ENCODE measurements at regions not wholly inside any gene's neighbourhood (a gene's known extent, or its start where the extent isn't known, plus 50 kb on each side); places are given as distances from the start of the nearest gene placed in this dataset.
A peak's percentile ranks its signal among the peaks of the same experiment; 100 is the strongest.

DNA sequence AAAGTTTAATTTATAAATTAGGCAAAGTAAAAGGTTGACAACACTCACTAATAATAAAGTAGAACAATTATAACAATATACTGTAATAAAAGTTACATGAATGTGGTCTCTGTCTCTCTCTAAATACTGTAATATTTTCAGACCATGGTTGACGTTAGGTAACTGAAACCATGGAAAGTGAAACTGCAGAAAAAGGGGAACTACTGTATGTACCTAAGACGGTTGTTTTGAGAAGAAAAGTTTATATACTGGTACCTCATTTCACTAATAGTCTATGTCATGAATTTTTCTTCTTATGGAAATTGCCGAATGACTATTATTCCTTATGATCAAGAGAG, 166.7 kb upstream of the ZNF521 start:
- Histone ChIP-seq H3K4me3 (ENCODE audit: low read length) (no peak overlapping the region), H3K27ac (ENCODE audit: low read length) (no peak overlapping the region), H3K9me3 (replicated peaks; ENCODE audit: control insufficient read depth, low read depth, low read length) (no peaks in the 10 kb centered on the region), H3K27me3 (ENCODE audit: control insufficient read depth, insufficient read depth, low read length) (no peaks in the 10 kb centered on the region), H3K4me1 (ENCODE audit: control insufficient read depth, insufficient read depth, low read length) (peaks cover 6% of the 10 kb centered on the region), H3K36me3 (ENCODE audit: control insufficient read depth, insufficient read depth, low read length) (no peaks in the 10 kb centered on the region)
- DNase-seq: no peak
- no CpG with 5 or more reads among the region's 3 CpGs for WGBS (ENCODE audit: insufficient coverage)

DNA sequence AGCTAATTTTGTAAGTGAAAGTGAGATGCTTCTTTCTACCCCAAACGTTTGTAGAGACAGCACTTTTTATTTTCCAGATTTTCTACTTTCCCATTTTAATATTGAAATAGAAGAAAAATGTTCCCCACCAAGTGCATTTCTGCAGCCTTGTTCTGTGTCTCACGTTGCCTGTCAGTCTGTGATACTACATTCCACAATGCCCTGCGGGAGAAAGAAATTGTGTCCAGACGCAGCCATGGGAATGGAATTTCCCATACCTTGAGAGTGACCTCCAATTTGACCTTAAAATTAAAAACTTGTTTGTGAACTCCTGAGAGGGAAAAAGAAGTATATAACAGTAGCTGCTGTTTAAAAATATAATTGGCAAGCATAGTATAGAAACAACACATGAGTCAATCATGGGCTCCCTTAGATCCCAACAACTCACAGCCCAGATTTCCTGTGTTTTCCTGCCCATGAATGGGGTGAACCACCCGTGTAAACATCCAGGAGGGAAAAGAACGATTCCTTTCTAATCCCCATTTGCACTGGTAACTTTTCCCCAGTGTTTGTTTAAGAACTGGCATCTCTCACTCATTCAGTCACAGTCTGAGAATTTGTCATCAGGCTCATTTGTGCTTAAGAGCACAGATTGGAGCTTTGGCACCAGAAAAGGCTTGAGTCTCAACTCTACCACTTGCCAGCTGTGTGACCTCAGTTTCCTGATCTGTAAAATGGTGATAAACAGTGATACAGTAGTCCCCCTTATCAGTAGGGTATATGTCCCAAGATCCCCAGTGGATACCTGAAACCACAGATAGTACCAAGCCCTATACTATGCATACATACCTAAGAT, 166.1 kb upstream of the ZNF521 start:
- Histone ChIP-seq H3K9me3 (replicated peaks; ENCODE audit: control insufficient read depth, low read depth, low read length) (no peaks in the 10 kb centered on the region), H3K4me3 (ENCODE audit: low read length) (no peak overlapping the region), H3K4me1 (ENCODE audit: control insufficient read depth, insufficient read depth, low read length) (peaks cover 6% of the 10 kb centered on the region), H3K36me3 (ENCODE audit: control insufficient read depth, insufficient read depth, low read length) (no peaks in the 10 kb centered on the region), H3K27me3 (ENCODE audit: control insufficient read depth, insufficient read depth, low read length) (no peaks in the 10 kb centered on the region), H3K27ac (ENCODE audit: low read length) (no peak overlapping the region)
- DNase-seq: peak; percentile 6
- 0% methylated on average over 2 of the region's 6 CpGs for WGBS (ENCODE audit: insufficient coverage)

DNA sequence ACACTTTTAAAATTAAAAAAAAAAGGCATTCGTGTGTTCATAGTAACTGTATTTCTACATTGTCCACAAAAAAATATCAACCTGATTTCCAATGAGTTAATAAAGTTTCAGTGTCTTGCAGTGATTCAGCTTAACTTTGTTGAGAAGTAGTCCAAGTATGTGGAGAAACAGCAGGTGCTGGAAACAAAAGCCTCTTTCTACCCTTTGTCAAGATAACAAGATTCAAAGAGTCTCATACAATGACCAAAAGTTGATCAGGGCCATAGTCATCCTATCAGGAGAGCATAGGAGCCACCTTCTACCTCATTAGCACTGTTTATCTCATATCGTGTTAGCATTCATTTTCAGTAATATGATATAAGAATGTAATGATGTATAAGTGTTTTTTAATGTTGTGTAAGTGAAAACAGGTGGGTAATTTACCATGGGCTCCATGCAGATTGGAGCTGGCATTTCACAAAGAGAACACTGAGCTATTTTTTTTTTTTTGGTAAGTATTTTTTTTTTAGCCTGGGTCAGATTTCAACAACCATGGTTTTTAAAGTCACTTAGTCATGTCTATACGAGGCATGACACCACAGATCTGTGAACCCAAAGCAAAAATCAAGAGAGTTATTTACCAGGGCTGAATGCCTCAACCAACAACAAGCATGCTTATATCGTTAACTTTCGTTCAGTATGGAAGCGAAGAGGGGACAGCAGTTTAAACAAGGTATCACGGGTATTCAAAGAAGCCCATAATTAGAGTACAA, 165.0 kb upstream of the ZNF521 start:
- Histone ChIP-seq H3K36me3 (ENCODE audit: control insufficient read depth, insufficient read depth, low read length) (no peaks in the 10 kb centered on the region), H3K4me1 (ENCODE audit: control insufficient read depth, insufficient read depth, low read length) (peaks cover 6% of the 10 kb centered on the region), H3K27me3 (ENCODE audit: control insufficient read depth, insufficient read depth, low read length) (no peaks in the 10 kb centered on the region), H3K4me3 (ENCODE audit: low read length) (no peak overlapping the region), H3K27ac (ENCODE audit: low read length) (no peak overlapping the region), H3K9me3 (replicated peaks; ENCODE audit: control insufficient read depth, low read depth, low read length) (no peaks in the 10 kb centered on the region)
- WGBS (ENCODE audit: insufficient coverage): 64% methylated on average over 2 of the region's 7 CpGs
- peak; percentile 18 for DNase-seq

DNA sequence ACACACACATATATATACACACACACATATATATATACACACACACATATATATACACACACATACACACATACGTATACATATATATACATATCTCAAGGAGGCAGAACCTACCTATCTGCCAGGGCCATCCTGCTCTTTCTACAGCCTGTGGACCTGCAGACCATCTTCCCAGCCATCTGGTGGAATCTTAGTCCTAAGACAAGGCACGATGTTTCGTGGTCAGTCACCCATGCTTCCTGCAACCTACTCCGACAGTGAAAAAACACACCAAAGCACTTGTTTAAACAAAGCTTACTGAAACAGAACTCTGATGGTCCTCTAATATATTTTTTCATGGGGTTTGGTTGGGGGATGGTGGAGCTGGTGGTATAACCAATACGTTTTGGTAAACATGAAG, 164.2 kb upstream of the ZNF521 start:
- Histone ChIP-seq H3K4me3 (ENCODE audit: low read length) (no peak overlapping the region), H3K9me3 (replicated peaks; ENCODE audit: control insufficient read depth, low read depth, low read length) (no peaks in the 10 kb centered on the region), H3K36me3 (ENCODE audit: control insufficient read depth, insufficient read depth, low read length) (no peaks in the 10 kb centered on the region), H3K27me3 (ENCODE audit: control insufficient read depth, insufficient read depth, low read length) (no peaks in the 10 kb centered on the region), H3K27ac (ENCODE audit: low read length) (no peak overlapping the region), H3K4me1 (ENCODE audit: control insufficient read depth, insufficient read depth, low read length) (peaks cover 6% of the 10 kb centered on the region)
- DNase-seq: no peak
- WGBS (ENCODE audit: insufficient coverage): 46% methylated on average over 2 of the region's 5 CpGs

DNA sequence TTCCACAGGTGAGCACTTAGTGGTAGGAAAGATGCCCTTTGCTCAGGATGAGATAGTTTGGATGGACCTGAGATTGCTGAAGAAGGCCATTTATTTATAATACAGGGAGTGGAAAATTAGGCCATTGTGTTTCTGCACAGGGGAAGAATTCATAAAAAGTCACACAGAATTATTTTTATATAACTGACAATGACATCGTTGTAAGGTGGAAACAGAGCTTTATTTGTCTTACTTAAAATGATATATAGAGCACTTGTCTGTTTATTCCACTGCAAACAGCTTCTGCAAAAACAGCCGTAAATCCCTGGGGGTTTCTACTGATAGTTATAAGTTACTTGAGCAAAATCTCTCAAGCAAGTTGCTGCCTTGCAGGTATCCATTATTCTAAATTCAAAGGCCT, 158.1 kb upstream of the ZNF521 start:
- H3K9me3 ChIP-seq (replicated peaks; ENCODE audit: control insufficient read depth, low read depth, low read length): no peaks in the 10 kb centered on the region
- no peaks in the 10 kb centered on the region for H3K36me3 ChIP-seq (ENCODE audit: control insufficient read depth, insufficient read depth, low read length)
- H3K27ac ChIP-seq (ENCODE audit: low read length): no peak overlapping the region
- DNase-seq: no peak
- WGBS (ENCODE audit: insufficient coverage): no CpG with 5 or more reads among the region's 2 CpGs
- H3K27me3 ChIP-seq (ENCODE audit: control insufficient read depth, insufficient read depth, low read length): no peaks in the 10 kb centered on the region
- H3K4me3 ChIP-seq (ENCODE audit: low read length): no peak overlapping the region
- no peaks in the 10 kb centered on the region for H3K4me1 ChIP-seq (ENCODE audit: control insufficient read depth, insufficient read depth, low read length)

DNA sequence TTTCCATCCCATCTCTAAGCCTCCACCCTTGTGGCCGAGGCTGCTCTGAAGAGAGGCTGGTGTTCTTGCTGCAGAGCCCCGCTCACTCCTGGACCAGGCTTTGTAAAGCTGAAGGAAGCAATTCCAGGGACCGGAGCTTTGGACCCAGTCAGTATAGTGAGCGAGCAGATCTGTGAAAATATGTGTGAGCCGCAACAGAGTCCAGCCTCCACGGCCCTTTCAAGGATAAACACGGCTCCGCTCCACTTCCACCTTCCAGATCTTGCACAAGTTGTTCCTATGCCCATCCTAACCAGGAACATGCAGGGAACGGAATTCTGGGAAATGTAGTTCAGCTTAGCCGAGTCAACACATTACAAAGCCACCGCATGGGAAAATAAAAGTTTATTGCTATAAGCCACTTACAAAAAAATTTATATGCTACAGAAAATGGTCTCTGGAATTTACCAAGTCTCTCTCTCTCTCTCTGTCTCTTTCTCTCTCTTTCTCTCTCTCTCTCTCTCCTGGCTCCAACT, 151.7 kb upstream of the ZNF521 start:
- WGBS (ENCODE audit: insufficient coverage): 7% methylated on average over 5 of the region's 11 CpGs
- peak overlapping the region; percentile 63 for H3K27ac ChIP-seq (ENCODE audit: low read length)
- no peaks in the 10 kb centered on the region for H3K27me3 ChIP-seq (ENCODE audit: control insufficient read depth, insufficient read depth, low read length)
- peak overlapping the region; percentile 46 for H3K4me3 ChIP-seq (ENCODE audit: low read length)
- H3K9me3 ChIP-seq (replicated peaks; ENCODE audit: control insufficient read depth, low read depth, low read length): no peaks in the 10 kb centered on the region
- DNase-seq: peak; percentile 95
- H3K4me1 ChIP-seq (ENCODE audit: control insufficient read depth, insufficient read depth, low read length): no peaks in the 10 kb centered on the region
- no peaks in the 10 kb centered on the region for H3K36me3 ChIP-seq (ENCODE audit: control insufficient read depth, insufficient read depth, low read length)

DNA sequence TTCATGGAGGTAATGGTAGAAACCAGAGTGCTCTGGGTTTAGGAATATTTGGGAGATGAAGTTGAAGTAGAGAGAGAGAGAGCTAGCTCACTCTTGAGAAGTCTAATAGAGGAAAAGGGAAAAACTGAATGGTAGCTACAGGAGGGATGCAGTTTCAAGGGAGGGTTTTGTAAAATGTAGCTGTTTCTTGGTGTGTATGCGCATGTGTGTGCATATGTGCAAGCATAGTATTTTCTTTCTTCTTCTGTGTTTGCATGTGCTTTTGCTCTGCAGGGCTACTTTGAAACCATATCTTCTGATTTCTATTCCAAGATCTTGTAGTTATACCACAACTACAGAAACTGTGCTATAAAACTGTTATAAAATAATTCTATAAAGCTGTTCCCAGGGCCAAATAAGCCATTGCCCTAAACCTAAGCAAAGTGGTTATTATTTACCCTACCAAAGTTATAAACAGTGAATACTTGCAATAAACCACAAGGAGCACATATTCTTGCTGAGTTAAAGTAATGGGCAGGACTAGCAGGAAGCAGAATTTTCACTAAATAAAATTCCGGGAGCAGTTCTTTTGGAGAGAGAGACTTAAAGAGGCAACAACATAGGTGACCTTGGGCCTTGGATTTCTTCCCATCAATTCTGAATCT, 145.3 kb upstream of the ZNF521 start:
- no peak overlapping the region for H3K27ac ChIP-seq (ENCODE audit: low read length)
- H3K27me3 ChIP-seq (ENCODE audit: control insufficient read depth, insufficient read depth, low read length): no peaks in the 10 kb centered on the region
- no peak for DNase-seq
- H3K9me3 ChIP-seq (replicated peaks; ENCODE audit: control insufficient read depth, low read depth, low read length): no peaks in the 10 kb centered on the region
- no CpG with 5 or more reads among the region's 2 CpGs for WGBS (ENCODE audit: insufficient coverage)
- no peaks in the 10 kb centered on the region for H3K4me1 ChIP-seq (ENCODE audit: control insufficient read depth, insufficient read depth, low read length)
- H3K36me3 ChIP-seq (ENCODE audit: control insufficient read depth, insufficient read depth, low read length): no peaks in the 10 kb centered on the region
- H3K4me3 ChIP-seq (ENCODE audit: low read length): no peak overlapping the region

DNA sequence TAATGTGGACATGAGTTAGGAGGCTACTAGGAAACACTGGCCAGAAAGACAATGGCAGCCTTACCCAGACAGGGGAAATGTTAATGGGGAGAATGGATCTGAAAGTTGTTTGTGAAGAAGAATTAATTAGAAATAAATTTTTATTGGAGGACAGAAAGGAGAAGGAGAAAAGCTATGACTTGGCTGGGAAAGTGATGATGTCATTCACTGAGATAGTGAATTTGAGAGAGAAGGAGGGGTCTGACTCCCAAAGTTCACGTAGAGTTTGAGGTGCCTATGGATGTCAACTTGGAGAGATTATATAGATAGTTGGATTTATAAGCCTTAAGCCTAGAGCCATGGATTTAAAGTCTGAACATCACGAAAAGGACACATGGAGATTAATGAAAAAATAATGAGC, 144.6 kb upstream of the ZNF521 start:
- no peaks in the 10 kb centered on the region for H3K36me3 ChIP-seq (ENCODE audit: control insufficient read depth, insufficient read depth, low read length)
- H3K27ac ChIP-seq (ENCODE audit: low read length): no peak overlapping the region
- WGBS (ENCODE audit: insufficient coverage): 56% methylated on average over 2 of the region's 2 CpGs
- H3K4me1 ChIP-seq (ENCODE audit: control insufficient read depth, insufficient read depth, low read length): no peaks in the 10 kb centered on the region
- no peak overlapping the region for H3K4me3 ChIP-seq (ENCODE audit: low read length)
- no peaks in the 10 kb centered on the region for H3K27me3 ChIP-seq (ENCODE audit: control insufficient read depth, insufficient read depth, low read length)
- DNase-seq: no peak
- H3K9me3 ChIP-seq (replicated peaks; ENCODE audit: control insufficient read depth, low read depth, low read length): no peaks in the 10 kb centered on the region

DNA sequence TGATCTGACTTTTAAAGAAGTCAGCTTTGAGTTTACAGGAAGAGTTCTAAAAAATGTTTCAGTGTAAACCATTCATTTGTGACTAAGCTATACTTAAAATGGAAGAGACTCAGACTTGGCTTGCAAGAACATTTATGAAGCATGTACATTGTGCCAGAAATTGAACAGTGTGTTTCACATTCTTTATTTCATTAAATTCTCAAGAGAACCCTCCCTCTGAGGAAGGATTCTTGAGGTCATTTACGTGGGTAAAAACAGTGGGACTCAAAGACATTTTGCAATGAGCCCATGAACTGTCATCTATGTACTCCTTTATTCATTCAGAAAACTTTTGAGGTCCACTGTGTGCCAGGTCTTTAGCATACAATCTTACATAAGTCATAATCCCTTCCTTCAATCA, 143.6 kb upstream of the ZNF521 start:
- WGBS (ENCODE audit: insufficient coverage): no CpG with 5 or more reads among the region's 1 CpG
- DNase-seq: no peak
- H3K27ac ChIP-seq (ENCODE audit: low read length): no peak overlapping the region
- no peak overlapping the region for H3K4me3 ChIP-seq (ENCODE audit: low read length)
- H3K36me3 ChIP-seq (ENCODE audit: control insufficient read depth, insufficient read depth, low read length): no peaks in the 10 kb centered on the region
- H3K27me3 ChIP-seq (ENCODE audit: control insufficient read depth, insufficient read depth, low read length): no peaks in the 10 kb centered on the region
- no peaks in the 10 kb centered on the region for H3K4me1 ChIP-seq (ENCODE audit: control insufficient read depth, insufficient read depth, low read length)
- no peaks in the 10 kb centered on the region for H3K9me3 ChIP-seq (replicated peaks; ENCODE audit: control insufficient read depth, low read depth, low read length)

DNA sequence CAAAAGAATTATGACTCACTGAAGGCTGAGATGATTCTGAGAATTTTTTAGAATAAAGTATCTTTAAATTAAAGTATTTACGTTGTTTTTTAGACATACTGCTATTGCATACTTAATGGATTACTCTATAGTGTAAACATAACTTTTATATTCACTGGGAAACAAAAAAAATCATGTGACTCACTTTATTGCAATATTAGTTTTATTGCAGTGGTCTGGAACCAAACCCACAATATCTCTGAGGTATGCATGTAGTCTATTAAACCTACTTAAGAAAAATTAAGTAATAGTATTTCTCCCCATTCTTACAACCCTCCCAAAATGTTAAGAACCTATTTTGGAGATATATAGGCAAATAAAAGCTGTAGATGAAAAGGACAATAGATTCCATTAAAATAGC, 142.9 kb upstream of the ZNF521 start:
- no CpG with 5 or more reads among the region's 1 CpG for WGBS (ENCODE audit: insufficient coverage)
- DNase-seq: no peak

More for the DNA sequence above, 142.9 kb upstream of the ZNF521 start:
- Histone ChIP-seq H3K27me3 (ENCODE audit: control insufficient read depth, insufficient read depth, low read length) (no peaks in the 10 kb centered on the region), H3K4me1 (ENCODE audit: control insufficient read depth, insufficient read depth, low read length) (no peaks in the 10 kb centered on the region), H3K4me3 (ENCODE audit: low read length) (no peak overlapping the region), H3K27ac (ENCODE audit: low read length) (no peak overlapping the region), H3K36me3 (ENCODE audit: control insufficient read depth, insufficient read depth, low read length) (no peaks in the 10 kb centered on the region), H3K9me3 (replicated peaks; ENCODE audit: control insufficient read depth, low read depth, low read length) (no peaks in the 10 kb centered on the region)
